A549 (cell line): ENCODE measurements at regions not wholly inside any gene's neighbourhood (a gene's known extent, or its start where the extent isn't known, plus 50 kb on each side); places are given as distances from the start of the nearest gene placed in this dataset.

Experiments
- EP300 ChIP-seq, 2 experiments: fragments of >200 bp; sonication (Bioruptor Twin); formaldehyde crosslinking; IDR thresholded peaks; 2 replicates in 1 of 2; 3 replicates in 1 of 2; pipeline ENCODE4 v1.6.1; 2016 to 2017
- HES2 ChIP-seq: fragments of >200 bp; sonication (Bioruptor Twin); formaldehyde crosslinking; IDR thresholded peaks from 2 replicates; pipeline ENCODE4 v1.6.1; 2016
- POLR2A ChIP-seq: IDR thresholded peaks from 2 replicates; pipeline ENCODE4 v1.6.1; 2012; ENCODE audit warnings: mild to moderate bottlenecking, low read length
- RAD21 ChIP-seq, 2 experiments: fragments of >200 bp in 1 of 2; sonication (Bioruptor Twin) in 1 of 2; formaldehyde crosslinking in 1 of 2; IDR thresholded peaks in 1 of 2; conservative IDR thresholded peaks in 1 of 2; 2 replicates in 1 of 2; 3 replicates in 1 of 2; pipeline ENCODE4 v1.6.1; 2012 to 2018; ENCODE audit warnings: inconsistent platforms in 1 of 2
- SMC3 ChIP-seq: fragments of >200 bp; sonication (Bioruptor Twin); formaldehyde crosslinking; IDR thresholded peaks from 3 replicates; pipeline ENCODE4 v1.6.1; 2018; ENCODE audit warnings: inconsistent platforms
- TF ChIP-seq, protein P1 (sequence below): fragments of >200 bp; sonication (Bioruptor Twin); formaldehyde crosslinking; IDR thresholded peaks from 3 replicates; pipeline ENCODE4 v1.5.1; 2016

DNA sequence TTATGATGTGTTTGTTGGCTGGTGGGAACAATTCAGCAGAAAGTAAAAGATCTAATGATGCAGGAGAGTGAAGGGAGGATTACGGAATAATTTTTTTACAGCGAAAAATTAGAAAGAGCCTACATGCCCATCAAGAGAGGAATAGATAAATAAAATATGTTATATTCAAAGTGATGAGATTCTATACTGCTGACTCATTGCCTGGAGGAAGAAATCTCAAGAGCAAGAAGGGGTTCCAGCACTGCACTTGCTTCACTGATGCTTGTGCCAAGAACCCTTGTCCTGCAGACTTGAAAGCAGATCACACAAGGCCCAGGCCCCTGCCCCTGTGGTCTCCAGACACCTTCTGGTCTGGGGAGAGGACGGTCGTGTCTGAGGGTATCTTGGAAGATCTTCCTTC is 295.1 kb upstream of the POU3F1 start:
- no peak for TF ChIP-seq POLR2A
- no peak for TF ChIP-seq EP300 (IDR thresholded peaks at IDR 0.05)
- TF ChIP-seq HES2, result no peak
- TF ChIP-seq, protein P1, sequence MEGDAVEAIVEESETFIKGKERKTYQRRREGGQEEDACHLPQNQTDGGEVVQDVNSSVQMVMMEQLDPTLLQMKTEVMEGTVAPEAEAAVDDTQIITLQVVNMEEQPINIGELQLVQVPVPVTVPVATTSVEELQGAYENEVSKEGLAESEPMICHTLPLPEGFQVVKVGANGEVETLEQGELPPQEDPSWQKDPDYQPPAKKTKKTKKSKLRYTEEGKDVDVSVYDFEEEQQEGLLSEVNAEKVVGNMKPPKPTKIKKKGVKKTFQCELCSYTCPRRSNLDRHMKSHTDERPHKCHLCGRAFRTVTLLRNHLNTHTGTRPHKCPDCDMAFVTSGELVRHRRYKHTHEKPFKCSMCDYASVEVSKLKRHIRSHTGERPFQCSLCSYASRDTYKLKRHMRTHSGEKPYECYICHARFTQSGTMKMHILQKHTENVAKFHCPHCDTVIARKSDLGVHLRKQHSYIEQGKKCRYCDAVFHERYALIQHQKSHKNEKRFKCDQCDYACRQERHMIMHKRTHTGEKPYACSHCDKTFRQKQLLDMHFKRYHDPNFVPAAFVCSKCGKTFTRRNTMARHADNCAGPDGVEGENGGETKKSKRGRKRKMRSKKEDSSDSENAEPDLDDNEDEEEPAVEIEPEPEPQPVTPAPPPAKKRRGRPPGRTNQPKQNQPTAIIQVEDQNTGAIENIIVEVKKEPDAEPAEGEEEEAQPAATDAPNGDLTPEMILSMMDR, result no peak
- no peak for TF ChIP-seq SMC3
- no peak for TF ChIP-seq RAD21 (conservative IDR thresholded peaks at IDR 0.05 in 1 of 2, IDR thresholded peaks at IDR 0.05 in 1 of 2)
